Epithelial cell of esophagus (primary cell): ENCODE measurements at regions not wholly inside any gene's neighbourhood (a gene's known extent, or its start where the extent isn't known, plus 50 kb on each side); places are given as distances from the start of the nearest gene placed in this dataset.
A peak's percentile ranks its signal among the peaks of the same experiment; 100 is the strongest.

Experiments
- DNase-seq: peaks from one replicate; pipeline ENCODE4 v3.0.0; 2010; ENCODE audit warnings: low read depth
- H3K4me3 ChIP-seq: 2 replicates; pipeline ENCODE4 v1.5.1; 2011; ENCODE audit warnings: mild to moderate bottlenecking, low read length, control low read depth
- TF ChIP-seq, protein P1 (sequence below): IDR thresholded peaks from 2 replicates; pipeline ENCODE4 v1.5.1; 2011; ENCODE audit warnings: low read depth, mild to moderate bottlenecking, low read length, control low read depth, inconsistent platforms; ENCODE audit not compliant: insufficient read depth; ENCODE audit errors: missing control alignments

DNA sequence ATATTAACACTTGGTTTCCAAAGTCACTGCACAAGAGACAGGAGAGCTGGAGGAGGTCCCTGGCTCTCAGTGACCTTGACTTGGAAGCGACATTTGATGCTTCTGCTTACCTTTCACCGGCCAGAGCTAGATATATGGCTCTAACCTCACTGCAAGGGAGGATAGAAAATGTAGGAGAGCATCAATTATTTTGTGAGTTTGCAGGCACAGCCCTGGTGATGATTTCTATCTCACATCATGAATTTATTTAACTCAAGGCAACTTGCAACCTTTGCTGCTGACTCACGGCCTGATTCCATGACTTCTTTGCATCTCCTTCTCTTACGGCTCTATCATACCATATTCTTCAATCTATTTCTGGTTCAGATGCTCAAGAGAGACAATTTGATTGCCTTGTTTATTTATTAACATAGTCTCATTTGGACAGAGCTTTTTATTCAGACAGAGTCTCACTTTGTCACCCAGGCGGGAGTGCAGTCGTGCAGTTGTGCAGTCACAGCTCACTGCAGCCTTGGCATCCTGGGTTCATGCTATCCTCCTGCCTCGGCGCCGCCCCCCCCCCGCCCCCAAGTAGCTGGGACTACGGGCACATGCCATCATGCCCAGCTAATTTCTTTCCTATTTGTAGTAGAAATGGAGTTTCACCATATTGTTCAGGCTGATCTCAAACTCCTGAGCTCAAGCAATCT is 196.0 kb downstream of the REEP3 start:
- DNase-seq, result no peak

DNA sequence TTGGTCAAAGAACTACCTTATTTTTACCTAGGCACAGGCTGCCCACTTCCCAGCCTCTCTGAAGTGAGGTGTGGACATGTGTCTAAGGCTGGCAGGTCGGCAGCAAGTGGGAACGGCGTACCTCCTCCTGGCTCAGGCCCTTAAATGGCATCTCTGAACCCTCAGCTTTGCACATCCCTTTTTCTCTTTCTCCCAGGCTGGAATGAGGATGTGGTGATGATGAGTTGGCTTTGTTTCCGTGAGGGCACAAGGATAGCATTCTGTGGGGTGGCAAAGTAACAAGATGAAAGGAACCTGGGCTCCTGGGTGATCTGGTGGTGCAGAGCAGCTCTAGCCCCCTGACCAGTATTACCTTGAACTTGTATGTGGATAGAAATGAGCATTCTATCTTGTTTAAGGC is 196.8 kb downstream of the REEP3 start:
- TF ChIP-seq, protein P1, sequence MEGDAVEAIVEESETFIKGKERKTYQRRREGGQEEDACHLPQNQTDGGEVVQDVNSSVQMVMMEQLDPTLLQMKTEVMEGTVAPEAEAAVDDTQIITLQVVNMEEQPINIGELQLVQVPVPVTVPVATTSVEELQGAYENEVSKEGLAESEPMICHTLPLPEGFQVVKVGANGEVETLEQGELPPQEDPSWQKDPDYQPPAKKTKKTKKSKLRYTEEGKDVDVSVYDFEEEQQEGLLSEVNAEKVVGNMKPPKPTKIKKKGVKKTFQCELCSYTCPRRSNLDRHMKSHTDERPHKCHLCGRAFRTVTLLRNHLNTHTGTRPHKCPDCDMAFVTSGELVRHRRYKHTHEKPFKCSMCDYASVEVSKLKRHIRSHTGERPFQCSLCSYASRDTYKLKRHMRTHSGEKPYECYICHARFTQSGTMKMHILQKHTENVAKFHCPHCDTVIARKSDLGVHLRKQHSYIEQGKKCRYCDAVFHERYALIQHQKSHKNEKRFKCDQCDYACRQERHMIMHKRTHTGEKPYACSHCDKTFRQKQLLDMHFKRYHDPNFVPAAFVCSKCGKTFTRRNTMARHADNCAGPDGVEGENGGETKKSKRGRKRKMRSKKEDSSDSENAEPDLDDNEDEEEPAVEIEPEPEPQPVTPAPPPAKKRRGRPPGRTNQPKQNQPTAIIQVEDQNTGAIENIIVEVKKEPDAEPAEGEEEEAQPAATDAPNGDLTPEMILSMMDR, result no peak
- no peak overlapping the region for H3K4me3 ChIP-seq
- DNase-seq, result peak; percentile 43

More for the DNA sequence above, 196.0 kb downstream of the REEP3 start:
- TF ChIP-seq, protein P1, result no peak
- no peak overlapping the region for H3K4me3 ChIP-seq

DNA sequence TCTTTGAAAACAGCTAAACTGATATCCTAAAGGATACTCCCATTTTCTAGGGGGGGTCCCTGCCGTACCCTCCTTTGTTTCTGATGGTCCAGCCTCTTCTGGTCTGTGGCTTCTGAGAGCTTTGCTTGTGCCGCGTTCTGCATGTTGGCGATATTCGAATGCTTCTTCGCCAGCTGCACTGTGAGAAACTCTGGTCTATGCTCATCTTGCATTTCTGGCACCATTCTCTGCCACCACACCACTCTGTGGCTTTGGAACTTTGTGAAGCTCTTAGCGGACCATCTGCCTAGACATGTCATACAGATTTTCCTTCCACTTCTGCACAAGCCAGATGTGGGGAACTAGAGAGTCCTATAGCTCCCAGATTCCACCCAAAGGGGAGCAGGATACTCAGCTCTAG is 197.2 kb downstream of the REEP3 start:
- no peak for DNase-seq
- no peak overlapping the region for H3K4me3 ChIP-seq
- TF ChIP-seq, protein P1, result no peak

DNA sequence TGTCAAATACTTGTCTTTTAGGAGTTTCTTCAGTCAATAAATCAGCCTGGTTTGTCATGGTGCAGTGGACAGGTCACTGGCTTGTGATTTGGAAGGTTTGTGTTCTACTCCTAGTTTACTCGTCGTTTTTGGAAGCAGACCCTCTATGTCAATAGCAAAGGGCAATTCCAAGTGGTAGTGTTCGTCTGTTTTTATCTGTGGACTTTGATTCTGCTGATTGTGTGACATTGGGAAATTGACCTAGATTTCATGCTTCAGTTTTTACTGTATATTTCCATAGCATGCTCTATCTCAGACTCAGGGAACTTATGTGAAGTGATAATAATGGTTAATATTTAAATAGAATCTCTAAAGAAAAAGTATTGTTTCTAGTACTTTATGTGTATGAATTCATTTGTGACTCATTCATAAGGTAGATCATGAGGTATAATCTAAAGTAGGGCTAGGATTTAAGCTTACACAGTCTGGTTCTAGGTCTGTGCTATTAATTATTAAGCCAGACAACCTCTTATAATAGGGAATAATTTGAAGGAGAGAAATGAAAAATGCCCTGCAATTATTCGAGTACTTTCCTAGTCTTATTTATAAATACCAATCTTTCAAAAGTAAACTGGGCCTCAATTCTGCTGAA is 198.1 kb downstream of the REEP3 start:
- DNase-seq, result no peak
- H3K4me3 ChIP-seq, result no peak overlapping the region
- TF ChIP-seq, protein P1, result no peak

DNA sequence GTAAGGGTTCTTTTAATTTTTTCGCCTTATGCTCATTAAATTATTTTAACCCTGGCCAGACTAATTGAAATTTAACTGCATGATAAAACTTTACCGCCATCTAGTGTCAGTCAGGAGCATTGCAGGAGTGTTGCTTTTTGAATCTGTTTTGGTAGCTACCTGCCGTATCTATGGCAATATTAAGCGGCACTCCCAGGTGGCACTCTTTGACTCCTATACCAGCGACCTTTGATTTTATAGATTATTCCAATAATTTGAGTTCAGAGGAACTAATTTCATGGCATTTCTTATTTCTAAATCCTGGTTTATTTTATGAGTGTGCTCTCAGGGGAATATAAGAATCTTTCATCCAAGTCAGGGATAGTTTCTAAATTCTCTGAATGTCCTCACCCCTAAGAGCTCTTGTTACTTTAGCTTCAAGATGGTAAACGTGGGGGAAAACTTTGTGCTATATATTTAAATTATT is 198.9 kb downstream of the REEP3 start:
- H3K4me3 ChIP-seq, result no peak overlapping the region
- TF ChIP-seq, protein P1, result peak; percentile 93
- peak; percentile 63 for DNase-seq

DNA sequence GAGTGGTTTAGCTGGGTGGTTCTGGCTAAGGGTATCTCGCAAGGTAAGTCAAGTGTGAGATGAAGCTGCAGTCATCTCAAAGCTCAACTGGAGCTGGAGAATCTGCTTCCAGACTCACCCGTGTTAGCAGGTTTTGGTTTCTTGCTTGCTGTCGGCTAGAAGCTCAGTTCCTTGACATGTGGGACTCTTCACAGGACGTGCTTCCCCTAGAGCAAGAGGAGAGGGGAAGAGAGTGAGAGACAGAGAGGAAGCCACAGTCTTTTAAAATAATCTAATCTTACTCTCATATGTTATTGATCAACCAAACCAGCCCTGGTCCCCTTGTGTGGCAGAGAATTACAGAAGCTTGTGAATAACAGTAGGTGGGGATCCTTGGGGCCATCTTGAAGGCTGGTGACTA is 199.5 kb downstream of the REEP3 start:
- DNase-seq, result no peak
- TF ChIP-seq, protein P1, result no peak
- no peak overlapping the region for H3K4me3 ChIP-seq

DNA sequence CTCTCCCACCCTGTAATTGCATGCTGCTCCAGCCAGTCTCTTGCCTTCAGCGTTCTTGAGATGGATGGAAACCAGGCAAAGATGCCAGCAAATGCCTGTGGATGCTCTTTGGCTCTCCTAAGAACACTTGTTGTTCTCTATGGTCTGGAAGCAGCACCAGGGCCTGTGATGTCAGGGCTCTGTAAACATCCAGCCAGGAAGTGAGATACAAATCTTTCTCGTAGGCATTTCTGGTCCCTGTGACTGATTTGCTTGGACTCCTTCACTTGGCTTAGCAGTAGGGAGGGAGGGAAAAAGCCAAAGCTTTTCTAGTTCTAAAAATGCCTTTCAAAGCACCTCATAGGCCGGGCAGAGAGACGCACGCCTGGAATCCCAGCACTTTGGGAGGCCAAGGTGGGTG is 201.3 kb downstream of the REEP3 start:
- DNase-seq, result no peak
- TF ChIP-seq, protein P1, result no peak
- no peak overlapping the region for H3K4me3 ChIP-seq
